HL-60 (cell line): ENCODE measurements at regions not wholly inside any gene's neighbourhood (a gene's known extent, or its start where the extent isn't known, plus 50 kb on each side); places are given as distances from the start of the nearest gene placed in this dataset.

Experiments
- CTCF ChIP-seq: IDR thresholded peaks from one replicate; pipeline ENCODE4 v1.5.1; 2011; ENCODE audit warnings: low read length, control low read depth, inconsistent platforms; ENCODE audit not compliant: insufficient read depth
- GABPA ChIP-seq: IDR thresholded peaks from 2 replicates; pipeline ENCODE4 v1.6.1; 2012; ENCODE audit warnings: low read depth
- POLR2AphosphoS5 ChIP-seq: IDR thresholded peaks from 2 replicates; pipeline ENCODE4 v1.6.1; 2012; ENCODE audit warnings: low read depth
- REST ChIP-seq: IDR thresholded peaks from 2 replicates; pipeline ENCODE4 v1.6.1; 2012; ENCODE audit warnings: low read depth; ENCODE audit not compliant: insufficient replicate concordance
- SPI1 ChIP-seq: IDR thresholded peaks from 2 replicates; pipeline ENCODE4 v1.6.1; 2012; ENCODE audit warnings: low read depth, mild to moderate bottlenecking, borderline replicate concordance

GRCh38 chr3:184461219-184461618 is 81.4 kb downstream of the CHRD start:
- TF ChIP-seq CTCF (no peak), POLR2AphosphoS5 (no peak), REST (no peak), GABPA (no peak), SPI1 (no peak)
